ELR (cell line): ENCODE measurements at regions not wholly inside any gene's neighbourhood (a gene's known extent, or its start where the extent isn't known, plus 50 kb on each side); places are given as distances from the start of the nearest gene placed in this dataset.

Experiments used
- DNase-seq: peaks from one replicate; pipeline ENCODE4 v3.0.0-alpha.2; 2015; ENCODE audit warnings: low read depth

- peak; percentile 28 for DNase-seq
Observed at GRCh38 chr13:27014406-27015359, 156.9 kb downstream of the USP12 start.

GRCh38 chr13:27012482-27013197 lies 159.0 kb downstream of the USP12 start:
- peak; percentile 78 for DNase-seq

- DNase-seq = no peak
Observed at GRCh38 chr13:27011661-27012060, 159.9 kb downstream of the USP12 start.

- DNase-seq = no peak
Observed at GRCh38 chr13:27008733-27009132, 162.9 kb downstream of the USP12 start.

- DNase-seq = no peak
Observed at GRCh38 chr13:27007166-27007565, 164.4 kb downstream of the USP12 start.

GRCh38 chr13:27006519-27007161 lies 165.0 kb downstream of the USP12 start:
- peak; percentile 43 for DNase-seq

GRCh38 chr13:27005976-27006518 lies 165.6 kb downstream of the USP12 start:
- no peak for DNase-seq

GRCh38 chr13:27005556-27005955 lies 166.1 kb downstream of the USP12 start:
- no peak for DNase-seq

- DNase-seq = no peak
Observed at GRCh38 chr13:27004866-27005265, 166.7 kb downstream of the USP12 start.

GRCh38 chr13:27004326-27004725 lies 167.3 kb downstream of the USP12 start:
- no peak for DNase-seq

GRCh38 chr13:27001705-27002104 lies 169.9 kb downstream of the USP12 start:
- no peak for DNase-seq

- DNase-seq = no peak
Observed at GRCh38 chr13:27000686-27001085, 170.9 kb downstream of the USP12 start.

- DNase-seq = no peak
Observed at GRCh38 chr13:26999499-26999898, 172.1 kb downstream of the USP12 start.

- no peak for DNase-seq
Observed at GRCh38 chr13:26998292-26998691, 173.3 kb downstream of the USP12 start.

GRCh38 chr13:26996965-26997752 lies 174.5 kb downstream of the USP12 start:
- no peak for DNase-seq

GRCh38 chr13:26995159-26995558 lies 176.5 kb downstream of the USP12 start:
- DNase-seq = no peak

- no peak for DNase-seq
Observed at GRCh38 chr13:26993780-26994179, 177.8 kb downstream of the USP12 start.

- DNase-seq = no peak
Observed at GRCh38 chr13:26992951-26993719, 178.5 kb downstream of the USP12 start.

- no peak for DNase-seq
Observed at GRCh38 chr13:26991508-26992181, 180.0 kb downstream of the USP12 start.
